GM18873 (cell line): ENCODE measurements at regions not wholly inside any gene's neighbourhood (a gene's known extent, or its start where the extent isn't known, plus 50 kb on each side); places are given as distances from the start of the nearest gene placed in this dataset.
"Not testable (repeated sequence)": the region's sequence is repeated elsewhere in the genome, so short reads cannot be mapped to it uniquely, and the experiment has no call there.

Experiments
- ATAC-seq: cut with Tn5 transposase; IDR thresholded peaks from one replicate; pipeline ENCODE4 v1.9.1; 2021; ENCODE audit warnings: mild to moderate bottlenecking, moderate library complexity, moderate number of reproducible peaks; ENCODE audit not compliant: unreplicated experiment, low FRiP score

DNA sequence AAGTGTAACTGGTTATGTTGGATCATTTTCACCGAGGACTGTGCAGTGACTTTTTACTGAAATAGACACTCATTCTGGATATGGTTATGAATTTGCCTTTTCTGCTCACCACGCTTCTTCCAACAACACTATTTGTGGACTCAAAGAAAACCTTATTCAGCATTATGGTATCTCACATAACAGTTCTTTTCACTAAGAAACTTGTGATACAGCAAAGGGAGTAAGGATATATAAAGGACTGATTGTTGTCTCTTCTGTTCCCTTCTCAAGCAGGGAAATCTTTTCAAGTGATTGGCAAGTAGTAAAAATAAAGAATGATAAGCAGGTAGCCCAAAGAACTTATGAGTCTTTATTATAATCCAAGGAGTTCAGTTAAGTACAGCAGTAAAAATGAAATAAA is 131.5 kb upstream of the SV2C start:
- no peak for ATAC-seq

- no peak for ATAC-seq
Observed at GRCh38 chr5:75951158-75951557, 132.0 kb upstream of the SV2C start.

DNA sequence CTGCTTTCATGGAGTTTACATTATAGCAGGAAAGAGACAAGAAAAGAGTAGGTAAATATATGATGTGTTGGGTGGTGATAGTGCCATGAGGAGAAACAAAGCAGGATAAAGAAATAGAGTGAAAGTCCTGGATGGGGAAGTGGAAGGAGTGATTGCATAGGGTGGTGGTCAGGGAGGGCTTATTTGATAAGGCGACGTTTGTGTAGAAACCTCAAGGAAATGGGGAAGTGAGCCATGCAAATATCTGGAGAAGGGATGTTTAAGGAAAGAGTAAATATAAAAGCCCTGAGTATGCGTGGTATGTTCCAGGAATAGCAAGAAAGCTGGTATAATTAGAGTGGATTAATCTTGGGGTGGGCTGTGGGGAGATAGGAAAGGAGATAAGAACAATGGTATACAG is 134.7 kb upstream of the SV2C start:
- no peak for ATAC-seq

DNA sequence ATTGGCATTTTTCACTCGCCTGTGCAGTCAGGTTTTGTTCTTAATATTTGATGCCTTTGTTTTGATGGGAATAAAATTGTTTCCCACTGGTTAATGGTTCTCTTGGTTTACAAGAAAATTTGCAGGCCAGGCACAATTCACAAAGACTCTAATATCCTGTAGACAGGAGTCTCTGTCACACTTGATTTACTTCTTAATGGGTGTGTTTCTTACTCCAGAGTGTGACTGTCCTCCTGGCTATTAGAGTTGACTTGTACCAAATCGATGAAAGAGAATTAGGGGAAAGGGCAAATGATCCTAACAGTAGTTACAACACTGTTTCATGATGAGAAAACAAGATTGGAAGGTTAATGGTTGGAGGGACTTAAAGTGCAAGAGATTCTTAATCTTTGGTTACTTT is 142.8 kb upstream of the SV2C start:
- ATAC-seq = no peak

DNA sequence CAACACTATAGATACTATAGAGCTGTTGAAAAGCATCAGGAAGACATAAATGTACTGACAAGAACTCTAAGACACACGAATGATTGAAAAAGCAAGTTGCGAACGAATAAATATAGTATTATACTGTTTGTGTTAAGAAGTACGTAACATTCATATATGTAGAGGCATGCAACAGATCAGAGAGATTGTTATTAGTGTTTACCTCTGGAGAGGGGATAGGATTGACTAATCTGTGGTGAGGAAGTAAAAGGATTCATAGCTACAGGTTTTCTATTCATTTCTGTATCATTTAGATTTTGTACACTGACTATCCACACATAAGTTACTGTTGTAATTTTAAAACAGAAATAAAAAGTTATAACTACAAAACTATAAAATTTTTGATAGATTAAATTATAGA is 147.6 kb upstream of the SV2C start:
- no peak for ATAC-seq

DNA sequence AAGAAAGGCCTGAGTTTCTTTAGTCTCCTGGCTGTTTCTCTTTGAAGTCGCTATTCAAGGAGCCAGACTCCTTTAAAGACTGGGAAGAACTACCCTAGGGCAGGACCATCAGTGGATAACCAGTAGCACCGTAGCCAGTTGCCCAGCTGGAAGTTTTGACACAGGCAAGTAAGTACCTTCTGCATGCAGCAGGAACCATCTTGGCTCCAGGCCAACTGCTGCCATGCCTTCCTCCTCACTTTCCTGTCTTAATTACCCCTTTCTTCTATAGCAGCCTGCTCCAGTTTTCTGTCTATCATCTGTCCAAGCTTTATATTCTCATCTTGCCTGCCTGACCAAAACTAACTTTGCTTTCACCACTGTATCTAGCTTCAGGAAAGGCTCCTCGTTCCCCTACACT is 149.7 kb upstream of the SV2C start:
- ATAC-seq = no peak

GRCh38 chr5:75931175-75931574 is 152.0 kb upstream of the SV2C start:
- ATAC-seq = no peak

- ATAC-seq = no peak
Observed at GRCh38 chr5:75928992-75929391, 154.2 kb upstream of the SV2C start.

DNA sequence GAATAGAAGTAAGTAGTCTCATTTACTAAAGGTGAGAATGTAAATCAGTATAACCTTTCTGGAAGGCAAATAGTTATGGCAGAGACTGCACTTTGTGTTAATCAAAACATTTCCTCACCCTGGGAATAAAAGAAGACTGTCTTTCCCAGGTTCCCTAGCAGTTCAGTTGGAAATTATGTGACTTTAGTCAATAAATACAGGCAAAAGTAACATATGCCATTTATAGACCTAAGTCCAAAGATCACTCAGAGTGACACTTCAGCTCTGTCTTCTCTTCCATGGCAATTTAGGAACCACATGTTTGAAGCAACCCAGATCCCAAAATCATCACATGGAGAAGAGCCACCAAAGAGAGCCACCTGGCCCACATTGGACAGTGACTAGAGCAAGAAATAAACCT is 160.7 kb upstream of the SV2C start:
- ATAC-seq = no peak

- ATAC-seq = no peak
Observed at GRCh38 chr5:75921011-75921410, 162.2 kb upstream of the SV2C start.

- no peak for ATAC-seq
Observed at GRCh38 chr5:75916144-75916543, 167.0 kb upstream of the SV2C start.

DNA sequence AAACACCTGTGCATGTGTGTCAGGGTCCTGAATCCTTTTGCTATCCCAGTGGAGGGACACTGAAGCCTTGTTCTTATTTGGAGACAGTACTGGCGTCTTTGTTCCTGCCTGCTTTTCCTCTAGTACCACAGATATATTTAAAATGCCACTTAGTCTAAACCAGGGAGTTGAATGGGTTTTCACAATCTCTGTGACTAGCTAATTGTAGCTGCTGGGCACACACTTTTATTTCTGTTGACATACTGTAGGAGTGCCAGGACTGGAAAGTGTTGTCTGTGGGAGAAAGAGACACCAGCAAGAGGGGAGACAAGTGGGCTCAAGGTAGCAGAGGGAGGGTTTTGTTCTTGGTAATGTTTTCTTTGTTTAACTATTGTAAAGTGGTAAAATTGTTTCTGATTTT is 174.0 kb upstream of the SV2C start:
- ATAC-seq = no peak

DNA sequence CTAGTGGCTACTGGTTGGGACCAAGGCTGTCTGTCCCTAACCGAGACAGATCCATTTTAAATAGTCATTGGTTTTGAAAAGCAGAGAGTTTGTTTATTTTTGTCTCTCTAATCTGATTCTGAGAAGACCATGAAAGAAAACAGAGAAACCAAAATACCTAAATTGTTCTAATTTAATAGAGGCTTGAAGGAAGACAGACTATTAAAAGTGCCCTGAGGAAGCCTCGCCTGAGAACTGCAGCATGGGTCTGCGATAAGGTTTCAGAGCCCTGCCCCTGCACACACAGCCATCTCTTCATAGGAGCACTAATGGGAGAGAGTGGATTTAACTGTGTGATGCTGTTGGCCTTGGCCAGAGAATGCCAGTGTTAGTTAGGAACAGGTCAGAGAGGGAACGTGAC is 175.5 kb upstream of the SV2C start:
- ATAC-seq = no peak

GRCh38 chr5:75894482-75894881 is 177.2 kb upstream of the POC5 start:
- ATAC-seq = no peak

DNA sequence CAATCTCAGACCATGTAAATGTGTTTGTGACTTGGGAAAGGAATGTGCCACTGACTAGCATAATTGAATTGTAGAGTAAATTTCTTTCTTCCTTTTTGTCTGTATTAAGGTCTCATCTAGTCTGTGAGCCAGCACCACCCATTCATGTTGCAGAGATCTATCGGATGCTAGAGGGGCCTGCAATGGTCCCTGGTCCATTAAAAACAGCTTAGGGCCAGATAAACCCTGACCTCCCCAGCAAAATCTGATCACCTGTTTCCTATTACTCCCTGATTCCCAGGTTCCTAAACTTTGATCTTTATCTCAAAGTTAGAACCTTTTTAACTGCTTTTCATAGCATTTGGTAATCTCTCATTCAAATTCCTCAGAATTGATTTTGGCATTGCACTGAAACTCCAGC is 174.5 kb upstream of the POC5 start:
- no peak for ATAC-seq

- no peak for ATAC-seq
Observed at GRCh38 chr5:75891020-75891419, 173.8 kb upstream of the POC5 start.

GRCh38 chr5:75890546-75890945 is 173.3 kb upstream of the POC5 start:
- ATAC-seq = no peak

- ATAC-seq = no peak
Observed at GRCh38 chr5:75886706-75887105, 169.5 kb upstream of the POC5 start.

- ATAC-seq = no peak
Observed at GRCh38 chr5:75885849-75886596, 168.8 kb upstream of the POC5 start.

GRCh38 chr5:75885321-75885720 is 168.1 kb upstream of the POC5 start:
- no peak for ATAC-seq

DNA sequence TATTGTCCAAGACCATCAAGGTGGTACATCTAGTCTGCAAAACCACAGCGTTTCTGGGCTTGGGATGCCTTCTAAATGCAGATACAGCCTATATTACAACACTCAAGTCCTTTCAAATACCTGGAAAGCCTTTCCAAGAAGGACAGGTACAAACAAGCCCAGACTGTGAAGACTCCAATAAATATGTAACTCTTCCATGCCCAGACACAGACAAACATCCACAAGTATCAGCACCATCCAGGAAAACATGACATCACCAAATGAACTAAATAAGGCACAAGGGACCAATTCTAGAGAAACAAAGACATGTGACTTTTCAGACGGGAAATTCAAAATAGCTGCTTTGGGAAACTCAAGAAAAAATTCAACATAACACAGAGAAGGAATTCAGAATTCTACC is 152.7 kb upstream of the POC5 start:
- no peak for ATAC-seq

GRCh38 chr5:75862872-75863271 is 145.6 kb upstream of the POC5 start:
- no peak for ATAC-seq

DNA sequence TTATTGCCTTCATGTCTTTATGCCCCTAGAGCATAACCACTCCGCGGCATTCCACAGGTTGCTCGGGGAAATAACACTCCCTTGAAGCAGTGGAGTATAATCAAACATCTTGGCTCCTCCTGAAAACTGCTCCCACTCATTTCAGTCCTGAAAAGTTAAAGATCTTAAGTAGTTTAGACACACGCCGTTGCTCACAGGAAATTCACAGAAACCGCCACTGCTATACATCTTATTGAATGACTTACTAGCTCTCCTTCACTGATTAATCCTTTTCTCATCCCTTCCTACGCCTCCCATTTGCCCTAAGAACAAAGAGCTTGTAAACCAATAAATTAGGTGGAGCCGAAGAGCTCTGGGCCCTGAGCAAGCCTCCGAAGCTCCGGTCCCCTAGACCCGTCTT is 142.4 kb upstream of the POC5 start:
- not testable (repeated sequence) for ATAC-seq
